Nucleus accumbens (tissue), 56 donors: ENCODE measurements at regions not wholly inside any gene's neighbourhood (a gene's known extent, or its start where the extent isn't known, plus 50 kb on each side); places are given as distances from the start of the nearest gene placed in this dataset.

ENCODE experiments used
- DNase-seq, 56 donors: peaks; one replicate each; lab custom pipeline; 2025; lab: John Stamatoyannopoulos, UW

DNA sequence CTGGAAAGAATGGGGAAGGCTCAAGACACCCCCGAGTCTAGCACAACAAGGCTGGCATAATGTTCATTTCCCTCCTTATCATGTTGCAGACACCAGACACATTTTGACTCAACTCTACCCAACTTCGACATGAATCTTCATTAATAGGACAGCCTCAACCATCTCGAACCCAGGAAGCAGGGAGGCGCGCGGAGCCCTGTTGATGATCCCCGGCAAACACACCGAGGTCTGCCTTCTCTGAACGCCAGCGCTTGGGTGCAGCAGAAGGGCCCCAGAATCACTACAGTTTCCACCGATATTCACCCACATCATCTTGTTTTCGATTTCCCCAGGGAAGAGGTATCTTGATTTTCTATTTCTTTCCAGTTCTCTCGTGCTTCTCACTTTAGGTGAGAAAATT, 563.6 kb downstream of the TCERG1L start:
- no peak for DNase-seq

DNA sequence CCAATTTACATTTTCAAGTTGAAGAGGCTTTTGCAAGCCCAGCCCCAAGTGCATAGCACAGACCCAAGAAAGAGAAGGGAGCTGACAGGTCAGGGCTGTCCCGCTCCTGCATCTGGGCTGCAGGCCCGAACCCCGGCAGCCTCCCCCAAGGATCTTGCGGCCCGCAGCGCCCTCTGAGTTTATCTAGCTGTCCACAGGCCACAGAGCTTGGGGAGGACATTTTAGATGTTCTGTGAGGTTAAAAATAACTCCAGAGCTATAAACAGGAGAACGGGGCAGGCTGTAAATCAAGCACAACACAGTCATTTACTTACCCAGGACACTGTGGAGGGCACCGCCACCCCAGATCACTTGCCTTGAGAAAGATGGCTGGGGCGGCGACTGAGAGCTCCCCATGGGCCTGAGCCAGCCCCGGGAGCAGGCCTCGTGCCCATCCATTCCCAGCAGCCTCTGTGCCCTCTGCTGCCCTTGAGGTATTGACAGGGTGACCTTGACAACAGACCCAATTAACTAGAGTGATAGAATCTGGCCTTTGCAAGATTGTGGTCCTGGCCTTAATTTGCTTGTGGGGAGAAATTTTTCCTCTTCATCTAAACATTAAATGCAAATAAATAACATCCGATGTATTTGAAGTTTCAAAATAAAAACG, 563.0 kb downstream of the TCERG1L start:
- no peak for DNase-seq

DNA sequence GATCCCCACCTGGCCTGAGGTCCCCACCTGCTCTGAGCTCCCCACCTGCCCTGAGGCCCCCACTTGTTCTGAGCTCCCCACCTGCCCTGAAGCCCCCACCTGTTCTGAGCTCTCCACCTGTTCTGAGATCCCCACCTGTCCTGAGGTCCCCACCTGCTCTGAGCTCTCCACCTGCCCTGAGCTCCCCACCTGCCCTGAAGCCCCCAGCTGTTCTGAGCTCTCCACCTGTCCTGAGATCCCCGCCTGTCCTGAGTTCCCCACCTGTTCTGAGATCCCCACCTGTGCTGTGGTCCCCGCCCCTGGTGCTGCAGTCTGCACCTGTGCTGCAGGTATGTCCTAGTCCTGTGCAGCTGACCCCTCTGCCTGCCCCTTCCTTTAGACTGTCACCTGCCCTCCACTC, 561.6 kb downstream of the TCERG1L start:
- DNase-seq = no peak

DNA sequence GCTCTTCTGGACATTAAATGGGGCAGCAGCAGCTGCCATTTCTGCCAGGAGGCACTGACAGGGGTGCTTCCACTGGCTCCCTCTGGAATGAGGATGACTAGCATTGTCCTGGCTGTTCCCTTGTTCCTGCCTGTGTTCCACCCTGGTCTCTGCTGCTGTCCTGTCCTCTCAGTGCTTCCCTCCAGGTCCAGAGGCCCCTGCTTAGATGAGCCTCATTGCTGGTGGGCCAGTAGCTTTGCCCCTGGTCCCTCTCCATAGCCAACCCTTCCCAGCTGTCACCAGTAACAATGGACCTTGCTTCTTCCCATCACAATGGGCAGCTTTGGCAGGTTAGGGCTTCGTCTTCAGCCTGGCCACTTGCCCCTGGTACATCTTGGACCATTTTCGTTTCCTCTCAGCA, 561.1 kb downstream of the TCERG1L start:
- DNase-seq = no peak

DNA sequence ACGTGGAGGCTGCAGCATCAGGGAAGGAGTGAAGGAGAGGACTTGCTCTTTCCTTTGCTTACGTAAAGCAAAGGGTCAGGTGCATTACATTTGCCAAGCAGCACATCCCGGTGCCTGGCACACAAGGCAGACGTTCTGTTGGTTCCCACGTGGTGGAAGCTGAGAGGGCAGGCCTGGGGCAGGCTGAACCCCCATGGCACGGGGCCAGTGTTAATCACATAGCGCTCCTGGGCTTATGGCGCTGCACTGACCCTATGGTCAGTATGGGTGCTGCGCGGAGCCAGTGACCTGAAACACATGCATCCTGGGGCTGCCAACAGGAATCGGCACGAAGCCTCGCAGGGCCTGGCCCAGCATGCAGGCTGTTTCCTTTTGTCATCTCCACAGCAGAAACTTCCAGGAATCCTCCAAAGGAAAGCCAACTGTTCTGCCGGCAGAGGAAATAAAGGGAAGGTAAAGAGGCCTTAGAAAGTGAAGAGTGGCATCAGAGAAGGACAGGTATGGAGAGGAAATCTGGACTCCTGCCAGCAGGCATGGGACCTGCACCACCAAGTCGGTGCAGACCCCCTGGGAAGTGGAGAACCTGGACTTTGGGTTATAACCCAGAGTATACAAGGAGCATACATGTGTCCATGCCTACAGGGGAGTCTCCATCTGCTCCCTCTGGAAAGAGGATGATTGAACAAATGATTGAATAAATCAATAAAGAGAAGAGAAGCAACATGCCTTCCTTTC, 560.2 kb downstream of the TCERG1L start:
- no peak for DNase-seq

DNA sequence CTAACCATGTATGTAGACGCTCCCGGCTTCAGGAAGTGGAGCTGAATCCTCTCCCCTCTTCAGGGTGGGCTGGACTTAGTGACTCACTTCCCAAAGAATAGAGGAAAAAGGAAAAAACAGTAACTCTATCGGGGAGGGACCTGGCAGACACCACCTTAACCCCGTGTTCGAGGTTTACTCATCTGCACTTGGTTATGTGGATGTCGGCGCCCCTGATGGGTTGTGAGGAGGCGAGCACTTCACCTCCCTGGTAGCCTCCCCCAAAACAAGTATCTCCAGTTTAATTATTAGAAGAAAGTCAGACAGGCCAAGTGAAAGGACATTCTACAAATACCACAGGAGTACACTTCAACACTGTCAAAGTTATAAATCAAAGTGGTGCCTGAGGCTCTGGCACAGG, 559.7 kb downstream of the TCERG1L start:
- no peak for DNase-seq

DNA sequence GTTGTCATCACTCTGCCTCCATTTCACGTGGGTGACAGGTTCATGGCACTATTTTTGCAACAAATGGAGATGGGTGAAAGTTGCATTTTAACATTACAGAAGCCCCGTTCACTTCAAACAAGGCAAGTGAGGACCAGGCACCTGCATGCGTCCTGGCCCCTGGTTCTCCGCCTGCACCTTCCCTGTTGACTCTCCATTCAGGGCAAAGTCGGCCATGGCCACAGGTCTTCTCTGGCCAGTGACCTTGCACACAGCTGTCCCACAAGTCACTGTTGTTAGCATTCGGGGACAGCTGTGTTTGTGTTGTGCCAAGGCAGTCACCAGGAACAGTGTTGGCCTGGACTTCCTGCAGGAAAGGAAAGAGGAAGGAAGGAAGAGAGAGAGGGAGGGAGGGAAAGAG, 554.9 kb downstream of the TCERG1L start:
- DNase-seq = no peak

DNA sequence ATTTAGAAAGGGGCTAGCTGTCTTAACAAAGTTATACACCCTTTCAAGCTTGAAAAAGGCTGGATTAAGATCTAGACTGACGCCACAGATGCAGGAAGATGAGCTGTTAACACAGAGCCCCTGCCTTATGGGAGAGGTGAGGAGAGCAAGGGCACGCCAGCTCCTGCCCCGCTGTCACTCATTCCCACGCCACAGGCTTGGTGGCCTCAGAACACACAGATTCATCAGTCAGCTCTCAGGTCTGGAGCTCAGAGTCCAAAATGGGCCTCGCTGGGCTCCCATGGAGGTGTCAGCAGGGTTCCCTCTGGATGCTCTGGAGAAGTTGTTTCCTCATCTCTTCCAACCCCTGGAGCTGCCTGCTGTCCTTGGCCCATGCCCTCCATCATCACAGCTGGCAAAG, 554.2 kb downstream of the TCERG1L start:
- no peak for DNase-seq

DNA sequence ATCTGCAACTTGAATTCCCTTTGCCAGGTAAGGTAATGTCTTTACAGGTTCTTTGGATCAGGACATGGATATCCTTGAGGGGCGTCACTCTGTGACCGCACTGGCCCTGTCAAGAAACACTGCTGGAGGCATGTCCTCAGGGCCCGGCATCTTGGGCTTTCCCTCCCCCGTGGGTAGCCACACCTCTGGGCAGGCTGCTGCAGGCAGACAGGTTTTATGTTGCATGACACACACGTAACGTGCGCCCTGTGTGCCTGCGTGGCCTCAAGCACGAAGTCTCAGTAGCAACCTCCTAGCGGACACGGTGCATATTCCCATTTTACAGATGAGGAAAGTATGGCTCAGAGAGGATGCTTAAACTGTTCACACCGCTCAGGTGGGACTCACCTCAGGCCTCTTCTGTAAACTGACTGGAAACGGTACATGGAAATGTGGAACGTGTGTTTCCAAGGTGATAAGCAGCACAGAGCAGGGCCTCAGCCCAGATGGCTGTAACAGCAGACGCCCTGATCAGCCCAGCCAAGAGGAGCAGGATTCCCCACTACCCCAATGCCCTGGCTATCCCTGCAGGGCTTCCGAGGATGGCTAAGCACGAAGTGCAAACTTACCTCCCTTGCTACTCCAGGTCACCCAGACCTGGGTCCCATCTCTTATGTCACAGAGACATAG, 553.6 kb downstream of the TCERG1L start:
- no peak for DNase-seq

DNA sequence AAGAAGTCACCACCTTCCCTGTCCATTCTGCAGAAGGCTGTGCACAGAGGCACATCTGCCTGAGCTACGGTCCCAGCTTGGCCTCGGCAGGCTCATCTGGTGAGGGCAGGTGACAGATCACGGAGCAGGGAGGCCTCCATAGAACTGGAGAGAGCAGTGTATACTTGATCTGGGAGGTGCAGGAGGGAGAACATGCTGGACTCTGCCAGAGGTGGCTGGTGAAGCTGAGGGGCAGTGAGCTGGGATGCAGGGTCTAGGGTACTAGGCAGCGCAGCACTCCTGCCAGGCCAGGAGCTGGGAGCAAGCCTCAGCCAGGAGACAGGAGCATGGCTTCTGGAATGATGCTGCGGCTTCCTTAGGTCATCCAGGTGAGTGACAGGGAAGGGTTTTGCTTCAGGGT, 553.0 kb downstream of the TCERG1L start:
- DNase-seq = no peak

DNA sequence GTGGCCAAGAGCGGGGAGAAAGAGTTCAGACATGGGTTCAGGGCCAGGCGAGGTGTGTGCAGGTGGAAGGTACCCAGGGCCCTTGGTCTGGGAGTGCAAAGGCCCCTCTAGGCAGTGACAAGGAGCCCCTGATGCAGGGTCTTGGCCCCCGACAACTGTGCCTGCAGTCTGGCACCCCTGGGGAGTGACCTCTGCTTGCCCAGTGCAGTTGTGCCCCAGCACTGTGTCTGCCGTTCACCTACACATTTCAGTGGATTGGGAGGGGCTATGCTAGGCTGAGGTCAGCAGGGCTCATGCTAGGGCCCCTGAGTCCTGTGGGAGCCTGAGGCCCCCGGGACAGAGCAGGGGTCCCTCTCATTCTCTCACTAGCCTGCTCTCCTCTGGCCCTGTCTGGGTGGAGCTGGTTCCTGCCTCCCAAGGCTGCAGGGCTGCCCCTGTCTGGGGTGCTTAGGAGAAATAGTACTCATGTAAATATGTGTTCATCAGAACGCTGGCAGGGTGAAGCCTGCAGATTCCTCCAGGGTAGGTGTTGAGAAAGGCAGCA, 550.4 kb downstream of the TCERG1L start:
- DNase-seq = no peak

DNA sequence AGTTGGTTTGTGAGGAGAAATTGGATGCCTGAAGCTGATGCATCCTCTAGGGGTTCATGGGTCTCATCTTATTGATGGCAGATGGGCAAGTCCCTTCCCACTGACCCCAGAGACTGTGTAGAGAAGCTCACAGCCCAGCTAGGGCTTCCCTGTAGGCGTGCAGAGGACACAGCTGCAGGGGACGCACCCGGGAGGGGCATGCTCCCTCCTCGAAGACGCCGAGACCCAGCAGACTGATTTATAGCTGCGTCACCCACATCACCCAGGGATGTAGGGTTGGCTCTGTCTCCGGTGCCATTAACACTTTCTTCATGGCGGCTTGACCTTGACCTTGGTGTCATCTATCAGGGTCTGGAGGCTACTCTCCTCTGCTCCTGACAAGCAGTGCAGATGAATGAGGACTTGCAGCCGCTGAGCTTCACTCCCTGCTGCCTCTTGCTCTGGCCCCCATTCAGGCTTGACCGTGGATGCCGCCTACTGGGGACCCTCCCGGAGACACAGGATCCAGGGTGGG, 549.7 kb downstream of the TCERG1L start:
- no peak for DNase-seq

DNA sequence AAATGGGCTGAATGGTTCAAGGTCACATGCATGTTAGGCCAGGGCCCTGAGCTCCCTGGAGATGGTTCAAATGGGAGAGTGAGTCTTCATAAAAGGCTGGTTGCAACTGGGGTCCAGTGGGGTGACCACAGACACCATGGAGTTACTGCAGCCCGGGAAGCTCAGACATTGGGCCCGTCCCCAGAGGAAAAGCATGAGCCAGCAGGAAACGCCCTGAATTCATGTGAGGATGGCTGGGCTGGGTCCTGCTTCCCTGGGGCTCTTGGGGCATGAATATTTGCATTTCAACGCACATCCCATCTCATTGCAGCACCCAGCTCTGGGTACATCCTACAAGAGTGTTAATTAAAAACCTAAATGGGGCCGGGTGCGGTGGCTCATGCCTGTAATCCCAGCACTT, 549.0 kb downstream of the TCERG1L start:
- DNase-seq = no peak

DNA sequence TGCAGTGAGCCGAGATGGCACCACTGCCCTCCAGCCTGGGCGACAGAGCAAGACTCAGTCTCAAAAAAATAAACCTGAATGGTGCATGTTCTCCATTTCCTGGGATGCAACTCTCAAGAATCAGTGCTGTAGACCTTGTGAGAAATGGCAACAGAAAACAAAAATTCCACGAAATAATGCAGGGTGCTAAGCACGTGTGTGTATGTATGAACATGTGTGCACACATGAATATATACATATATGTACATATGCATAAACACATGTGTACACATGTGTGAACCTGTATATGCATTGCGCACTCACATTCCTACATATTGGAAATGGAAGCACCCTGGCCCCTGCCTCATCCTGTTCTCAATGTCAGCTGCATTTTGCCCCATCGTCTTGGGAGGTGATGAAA, 548.5 kb downstream of the TCERG1L start:
- DNase-seq = no peak

DNA sequence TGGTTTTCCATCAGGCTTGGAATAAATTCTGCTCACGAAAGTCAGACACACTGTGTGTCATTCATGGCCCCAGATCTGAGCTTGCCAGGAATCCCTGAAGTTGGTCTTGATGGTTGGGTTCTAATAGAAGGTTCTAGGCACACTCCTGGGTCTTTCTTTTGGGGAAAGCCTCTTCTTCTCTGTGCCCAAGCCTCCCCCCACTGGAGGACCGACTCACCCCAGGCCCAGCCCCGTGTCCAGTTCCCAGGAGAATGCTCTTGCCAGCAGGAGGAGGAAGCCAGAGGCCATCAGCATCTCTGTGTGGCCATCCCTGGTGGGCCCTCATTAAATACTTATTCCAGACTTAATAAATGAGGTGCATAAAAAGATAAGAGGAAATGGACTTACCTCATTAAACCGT, 548.0 kb downstream of the TCERG1L start:
- no peak for DNase-seq

DNA sequence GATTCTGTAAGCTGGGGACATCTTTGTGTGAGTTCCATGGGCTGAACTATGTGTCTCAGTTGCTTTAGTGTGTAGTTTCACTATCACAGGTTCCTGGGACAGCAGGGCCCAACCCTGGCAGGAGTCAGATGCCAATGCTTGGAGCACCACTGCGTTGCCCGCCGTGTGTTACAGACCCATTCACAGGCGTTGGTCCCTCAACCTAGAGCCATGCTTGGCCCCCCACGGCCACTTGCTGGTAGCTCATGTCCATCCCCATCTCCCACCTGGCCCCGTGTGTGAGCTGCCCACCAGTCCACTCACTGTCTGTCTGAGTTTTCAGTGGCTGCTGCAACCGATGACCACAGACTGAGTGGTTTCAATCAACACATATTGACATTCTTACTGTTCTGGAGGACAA, 546.9 kb downstream of the TCERG1L start:
- no peak for DNase-seq

DNA sequence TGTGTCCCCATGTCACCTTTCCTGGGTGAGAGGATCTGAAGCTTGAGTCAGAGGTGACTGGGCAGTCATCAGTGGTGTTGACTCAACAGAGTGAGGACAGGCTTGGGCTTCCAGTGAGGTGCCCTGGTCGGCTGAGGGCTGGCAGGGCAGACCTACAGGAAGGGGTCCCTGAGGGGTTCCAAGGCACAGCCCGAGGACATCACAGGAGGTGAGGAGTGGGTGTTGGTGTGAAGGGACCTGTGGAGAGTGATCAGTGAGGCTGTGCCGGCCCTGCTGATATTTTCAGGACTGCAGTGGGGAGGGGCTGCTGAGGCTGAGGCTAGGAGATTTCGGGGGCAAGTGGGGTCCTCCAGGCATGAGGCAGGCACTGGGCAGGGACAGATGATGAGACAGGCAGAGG, 545.5 kb downstream of the TCERG1L start:
- no peak for DNase-seq

DNA sequence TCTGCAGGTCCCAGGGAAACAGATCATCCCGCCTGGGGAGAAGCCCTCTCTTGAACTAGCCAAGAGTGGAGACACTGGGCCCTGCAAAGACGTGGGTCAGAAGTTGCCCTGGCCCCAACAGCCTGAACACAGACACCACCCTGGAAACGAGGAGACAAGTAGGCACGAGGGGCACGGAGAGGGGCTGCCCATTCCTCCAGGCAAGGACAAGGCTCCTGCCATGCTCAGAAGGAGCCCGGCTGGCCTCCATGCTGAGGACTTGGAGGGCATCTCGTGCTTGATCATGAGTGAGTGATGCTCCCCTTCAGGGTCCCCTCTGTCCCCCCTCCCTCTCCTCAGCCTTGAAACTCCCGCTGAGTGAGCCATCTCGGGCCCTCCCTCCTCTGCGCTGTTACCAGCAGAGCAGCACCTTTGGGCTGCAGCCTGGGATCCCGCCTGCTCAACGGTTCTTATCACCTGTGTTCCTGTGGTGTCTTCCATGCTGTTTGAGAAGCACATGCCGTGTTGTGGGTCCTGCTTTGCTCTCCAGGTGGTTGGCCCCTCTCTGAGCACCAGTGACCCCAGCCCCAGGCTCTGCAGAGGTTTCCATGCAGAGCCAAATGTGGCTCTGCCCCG, 544.3 kb downstream of the TCERG1L start:
- no peak for DNase-seq

DNA sequence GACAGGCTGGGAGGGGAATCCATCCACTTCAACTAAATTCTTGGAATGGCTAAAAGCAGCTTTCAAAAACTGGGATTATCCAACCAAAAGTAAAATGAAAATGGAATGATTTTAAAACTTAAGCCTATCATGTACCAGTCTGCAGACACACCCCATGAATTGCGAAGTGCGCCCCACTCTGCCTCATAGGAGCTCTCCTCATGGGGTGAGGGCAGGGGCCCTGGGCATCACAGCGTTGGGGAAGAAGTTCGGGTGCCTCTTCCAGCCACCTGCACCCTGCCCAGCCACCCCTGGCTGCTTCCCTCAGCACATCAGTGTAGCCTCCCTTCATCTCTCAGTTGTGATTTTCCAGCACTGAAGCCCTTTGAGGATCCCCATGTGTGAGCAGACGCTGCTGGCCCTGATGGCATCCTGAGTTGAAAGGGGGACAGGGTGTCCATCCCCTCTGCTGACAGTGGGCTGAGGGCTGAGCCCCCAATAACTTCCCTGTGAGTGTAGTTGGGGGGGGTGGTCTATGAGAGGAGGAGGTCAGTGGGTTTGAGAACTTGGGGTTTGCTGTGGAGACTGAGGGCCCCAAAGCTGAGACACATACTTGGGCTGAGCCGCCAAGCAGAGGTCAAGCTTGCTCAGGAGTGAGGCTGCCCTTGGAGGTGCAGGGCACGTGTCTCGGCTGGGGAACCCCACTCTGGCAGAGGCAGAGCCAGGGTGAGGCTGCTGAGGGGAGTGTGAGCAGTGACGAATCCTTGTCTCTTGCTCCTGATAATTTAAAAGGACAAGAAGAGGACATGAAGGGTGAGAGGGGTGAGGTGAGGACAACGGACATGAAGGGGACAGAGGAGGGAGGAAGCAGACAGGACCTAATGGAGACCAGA, 542.1 kb downstream of the TCERG1L start:
- DNase-seq = no peak

DNA sequence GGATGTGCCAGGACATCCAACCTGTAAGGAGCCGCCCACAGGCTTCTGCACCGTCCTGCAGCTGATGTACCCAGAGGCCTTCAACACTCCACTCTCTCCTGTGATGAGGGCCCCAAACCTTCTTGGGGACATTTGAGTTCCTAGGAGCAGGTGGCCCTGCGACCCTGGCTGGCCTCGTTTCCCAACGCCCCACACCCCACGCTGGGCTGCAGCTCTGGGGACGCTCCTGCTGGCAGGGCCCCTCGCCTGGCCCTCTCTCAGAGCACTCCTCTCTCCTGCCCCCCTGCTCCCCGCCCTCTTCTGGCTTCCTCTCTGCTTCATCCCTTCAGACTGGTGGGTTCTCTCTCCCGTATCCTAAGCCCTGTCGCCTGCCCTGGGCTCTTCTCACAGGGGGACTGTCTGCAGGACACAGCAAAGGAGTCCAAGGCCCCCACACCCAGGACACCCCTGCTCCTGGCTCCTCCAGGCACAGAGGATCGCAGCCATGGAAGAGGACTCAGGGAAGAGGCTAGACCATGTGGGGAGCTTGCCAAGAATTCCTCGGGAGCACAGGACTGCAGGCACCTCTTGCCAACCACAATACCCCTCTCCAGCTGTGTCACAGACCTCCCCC, 541.4 kb downstream of the TCERG1L start:
- no peak for DNase-seq
